IPS DF 19.7 (cell line): ENCODE measurements at regions not wholly inside any gene's neighbourhood (a gene's known extent, or its start where the extent isn't known, plus 50 kb on each side); places are given as distances from the start of the nearest gene placed in this dataset.
"Not testable (repeated sequence)": the region's sequence is repeated elsewhere in the genome, so short reads cannot be mapped to it uniquely, and the experiment has no call there.

Source experiments
- DNase-seq: peaks from one replicate; pipeline ENCODE4 v3.0.0-alpha.2; 2013; ENCODE audit warnings: low read depth, low spot score

- no peak for DNase-seq
Measured at GRCh38 chr1:219726480-219727272, 113.8 kb upstream of the ZC3H11B start.

GRCh38 chr1:219724440-219724839, 111.5 kb upstream of the ZC3H11B start:
- DNase-seq = no peak

- no peak for DNase-seq
Measured at GRCh38 chr1:219717536-219717935, 104.6 kb upstream of the ZC3H11B start.

- DNase-seq = no peak
Measured at GRCh38 chr1:219716611-219717114, 103.8 kb upstream of the ZC3H11B start.

GRCh38 chr1:219713981-219714381, 101.1 kb upstream of the ZC3H11B start:
- no peak for DNase-seq

GRCh38 chr1:219712506-219712905, 99.6 kb upstream of the ZC3H11B start:
- no peak for DNase-seq

- no peak for DNase-seq
Measured at GRCh38 chr1:219710529-219711194, 97.8 kb upstream of the ZC3H11B start.

- DNase-seq = no peak
Measured at GRCh38 chr1:219708919-219709543, 96.1 kb upstream of the ZC3H11B start.

- DNase-seq = not testable (repeated sequence)
Measured at GRCh38 chr1:219707885-219708284, 95.0 kb upstream of the ZC3H11B start.

GRCh38 chr1:219704331-219704730, 91.4 kb upstream of the ZC3H11B start:
- not testable (repeated sequence) for DNase-seq

- no peak for DNase-seq
Measured at GRCh38 chr1:219703368-219703639, 90.4 kb upstream of the ZC3H11B start.

- DNase-seq = no peak
Measured at GRCh38 chr1:219701476-219701875, 88.6 kb upstream of the ZC3H11B start.

- DNase-seq = no peak
Measured at GRCh38 chr1:219699870-219700269, 87.0 kb upstream of the ZC3H11B start.

- DNase-seq = no peak
Measured at GRCh38 chr1:219697682-219698081, 84.8 kb upstream of the ZC3H11B start.

- no peak for DNase-seq
Measured at GRCh38 chr1:219692981-219693380, 80.1 kb upstream of the ZC3H11B start.

- no peak for DNase-seq
Measured at GRCh38 chr1:219689774-219690173, 76.9 kb upstream of the ZC3H11B start.

GRCh38 chr1:219687779-219688178, 74.9 kb upstream of the ZC3H11B start:
- DNase-seq = no peak

- no peak for DNase-seq
Measured at GRCh38 chr1:219686171-219686570, 73.3 kb upstream of the ZC3H11B start.

- DNase-seq = no peak
Measured at GRCh38 chr1:219682788-219683187, 69.9 kb upstream of the ZC3H11B start.

- no peak for DNase-seq
Measured at GRCh38 chr1:219681876-219682275, 69.0 kb upstream of the ZC3H11B start.

- DNase-seq = no peak
Measured at GRCh38 chr1:219676012-219676765, 63.3 kb upstream of the ZC3H11B start.
